Spleen (tissue), 7 donors: ENCODE measurements at regions not wholly inside any gene's neighbourhood (a gene's known extent, or its start where the extent isn't known, plus 50 kb on each side); places are given as distances from the start of the nearest gene placed in this dataset.

Experiments
- CTCF ChIP-seq, 11 experiments: fragments of 200-600 bp in 7 of 11; fragments of 450-650 bp in 4 of 11; sonication (generic) in 4 of 11; IDR thresholded peaks in 8 of 11; conservative IDR thresholded peaks in 3 of 11; 1 replicate in 7 of 11; 2 replicates in 4 of 11; pipeline versions ENCODE4 v1.4.0 to v1.8.0; 2016 to 2021; ENCODE audit warnings: antibody characterized with exemption in 11 of 11, inconsistent platforms in 4 of 11, mild to moderate bottlenecking in 1 of 11
- POLR2A ChIP-seq, 3 donors: fragments of 450-650 bp; IDR thresholded peaks; one replicate each; pipeline ENCODE4 v1.5.1; 2017; ENCODE audit warnings: antibody characterized with exemption in 3 of 3, mild to moderate bottlenecking in 1 of 3
- POLR2AphosphoS5 ChIP-seq, 3 donors: sonication (generic); formaldehyde crosslinking; IDR thresholded peaks; one replicate each; pipeline ENCODE4 v1.5.1; 2017; ENCODE audit warnings: antibody characterized with exemption in 3 of 3
- donor health status: DM: no; HTN: no; CAD: no; lungs with moderate emphysema.
- donor health status: DM: no; HTN: no; CAD: no.
- donor health status: DM: no; HTN: no; CAD: no.

GRCh38 chr13:44165221-44165888, 208.3 kb upstream of the SERP2 start:
- TF ChIP-seq CTCF (IDR thresholded peaks at IDR 0.05 in 8 of 11, conservative IDR thresholded peaks at IDR 0.05 in 3 of 11), result no peak
- no peak for TF ChIP-seq POLR2AphosphoS5 (IDR thresholded peaks at IDR 0.05)
- TF ChIP-seq POLR2A (IDR thresholded peaks at IDR 0.05), result no peak
